ENCODE measurements at regions not wholly inside any gene's neighbourhood (a gene's known extent, or its start where the extent isn't known, plus 50 kb on each side); places are given as distances from the start of the nearest gene placed in this dataset.

DNA sequence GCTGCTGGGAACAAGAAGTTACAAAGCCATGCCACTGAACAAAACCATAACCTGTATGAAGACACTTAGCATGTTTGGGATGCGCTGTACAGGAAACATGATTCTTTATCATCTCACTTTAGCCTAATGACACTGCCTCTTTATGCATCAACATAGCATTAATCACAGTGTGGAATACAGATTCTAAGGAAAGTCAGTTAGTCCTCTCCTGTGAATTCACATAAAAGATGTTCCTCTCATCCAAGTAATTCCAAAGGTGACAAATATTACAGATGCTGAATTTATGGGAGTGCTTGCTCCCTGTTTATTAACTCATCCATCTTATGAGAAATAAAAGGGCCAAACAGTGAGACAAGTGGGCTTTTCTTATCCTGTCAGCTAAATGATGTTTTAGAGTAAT, 1677.7 kb downstream of the EFNA5 start:
- no peak for TF ChIP-seq CTCF (IDR thresholded peaks at IDR 0.05)
- TF ChIP-seq POLR2A (IDR thresholded peaks at IDR 0.05), result no peak
